Thymus (tissue), 11 donors: ENCODE measurements at regions not wholly inside any gene's neighbourhood (a gene's known extent, or its start where the extent isn't known, plus 50 kb on each side); places are given as distances from the start of the nearest gene placed in this dataset.

Experiments used
- DNase-seq, 9 donors: peaks; one replicate each; pipeline ENCODE4 v3.0.0-alpha.2; 2013; ENCODE audit warnings: low spot score in 9 of 9, low read depth in 6 of 9, missing footprints in 1 of 9
- H3K27ac ChIP-seq, 2 donors: one replicate each; pipeline ENCODE4 v1.5.1; 2013; ENCODE audit warnings: control low read depth in 1 of 2, low read depth in 1 of 2, low read length in 1 of 2, mild to moderate bottlenecking in 1 of 2, moderate library complexity in 1 of 2
- H3K27me3 ChIP-seq, 2 donors: one replicate each; pipeline ENCODE4 v1.5.1; 2013; ENCODE audit warnings: low read length in 1 of 2; ENCODE audit not compliant: control insufficient read depth in 2 of 2, insufficient read depth in 1 of 2
- H3K36me3 ChIP-seq, 2 donors: one replicate each; pipeline ENCODE4 v1.5.1; 2013; ENCODE audit warnings: low read length in 1 of 2, mild to moderate bottlenecking in 1 of 2, moderate library complexity in 1 of 2; ENCODE audit not compliant: control insufficient read depth in 2 of 2, insufficient read depth in 2 of 2
- H3K4me1 ChIP-seq, 2 donors: one replicate each; pipeline ENCODE4 v1.5.1; 2013; ENCODE audit warnings: low read length in 2 of 2; ENCODE audit not compliant: control insufficient read depth in 2 of 2, insufficient read depth in 2 of 2
- H3K4me3 ChIP-seq, 2 donors: one replicate each; pipeline ENCODE4 v1.5.1; 2013; ENCODE audit warnings: low read length in 2 of 2, control low read depth in 1 of 2, mild to moderate bottlenecking in 1 of 2
- H3K9me3 ChIP-seq, 2 donors: one replicate each; pipeline ENCODE4 v1.5.1; 2013; ENCODE audit warnings: low read length in 1 of 2, mild to moderate bottlenecking in 1 of 2; ENCODE audit not compliant: control insufficient read depth in 2 of 2, insufficient read depth in 1 of 2
- WGBS: extraction: QIAGEN DNeasy Blood & Tissue Kit; methylation state at CpG from one replicate; pipeline ENCODE4 v1.1.7; 2013; 5-methylcytosine and 5-hydroxymethylcytosine counted together
- donor health status: healthy.

- H3K4me1 ChIP-seq = no peaks in the 10 kb centered on the region
- no peaks in the 10 kb centered on the region for H3K9me3 ChIP-seq
- no peak overlapping the region for H3K4me3 ChIP-seq
- no peaks in the 10 kb centered on the region for H3K27me3 ChIP-seq
- 95% methylated on average over 2 of the region's 2 CpGs for WGBS
- no peaks in the 10 kb centered on the region for H3K36me3 ChIP-seq
- no peak overlapping the region for H3K27ac ChIP-seq
- no peak for DNase-seq
Measured at GRCh38 chr4:104592183-104592582, 97.5 kb upstream of the CXXC4 start.

- 63% methylated on average over 7 of the region's 7 CpGs for WGBS
- Histone ChIP-seq H3K27me3 (no peaks in the 10 kb centered on the region), H3K4me1 (no peaks in the 10 kb centered on the region), H3K9me3 (no peaks in the 10 kb centered on the region), H3K36me3 (no peaks in the 10 kb centered on the region), H3K27ac (no peak overlapping the region), H3K4me3 (no peak overlapping the region)
- DNase-seq = no peak
Measured at GRCh38 chr4:104593019-104593418, 98.3 kb upstream of the CXXC4 start.

- Histone ChIP-seq H3K36me3 (no peaks in the 10 kb centered on the region), H3K4me3 (no peak overlapping the region), H3K27ac (no peak overlapping the region), H3K9me3 (no peaks in the 10 kb centered on the region), H3K27me3 (no peaks in the 10 kb centered on the region), H3K4me1 (no peaks in the 10 kb centered on the region)
- WGBS = 90% methylated on average over 5 of the region's 5 CpGs
- no peak for DNase-seq
Measured at GRCh38 chr4:104596189-104596588, 101.5 kb upstream of the CXXC4 start.

GRCh38 chr4:104615496-104615895 lies 120.8 kb upstream of the CXXC4 start:
- no peak for DNase-seq
- Histone ChIP-seq H3K4me1 (no peaks in the 10 kb centered on the region), H3K4me3 (no peak overlapping the region), H3K36me3 (no peaks in the 10 kb centered on the region), H3K27me3 (no peaks in the 10 kb centered on the region), H3K27ac (no peak overlapping the region), H3K9me3 (peaks cover 0 to 5% of the 10 kb centered on the region in 2 donors)
- 82% methylated on average over 1 of the region's 1 CpG for WGBS

GRCh38 chr4:104615926-104616325 lies 121.2 kb upstream of the CXXC4 start:
- 84% methylated on average over 2 of the region's 2 CpGs for WGBS

GRCh38 chr4:104616401-104616820 lies 121.7 kb upstream of the CXXC4 start:
- Histone ChIP-seq H3K36me3 (no peaks in the 10 kb centered on the region), H3K4me3 (no peak overlapping the region), H3K4me1 (no peaks in the 10 kb centered on the region), H3K27ac (no peak overlapping the region), H3K9me3 (peaks cover 0 to 8% of the 10 kb centered on the region in 2 donors), H3K27me3 (no peaks in the 10 kb centered on the region)
- no peak for DNase-seq
- WGBS = 78% methylated on average over 6 of the region's 6 CpGs

More at GRCh38 chr4:104615926-104616325, 121.2 kb upstream of the CXXC4 start:
- peaks cover 0 to 5% of the 10 kb centered on the region in 2 donors for H3K9me3 ChIP-seq
- no peaks in the 10 kb centered on the region for H3K36me3 ChIP-seq
- H3K4me3 ChIP-seq = no peak overlapping the region
- H3K27ac ChIP-seq = no peak overlapping the region
- no peak for DNase-seq
- H3K27me3 ChIP-seq = no peaks in the 10 kb centered on the region
- no peaks in the 10 kb centered on the region for H3K4me1 ChIP-seq

- 97% methylated on average over 1 of the region's 1 CpG for WGBS
- no peak for DNase-seq
- Histone ChIP-seq H3K9me3 (peaks cover 0 to 3% of the 10 kb centered on the region in 2 donors), H3K4me3 (no peak overlapping the region), H3K4me1 (no peaks in the 10 kb centered on the region), H3K27me3 (no peaks in the 10 kb centered on the region), H3K27ac (no peak overlapping the region), H3K36me3 (no peaks in the 10 kb centered on the region)
Measured at GRCh38 chr4:104625706-104626105, 131.0 kb upstream of the CXXC4 start.

GRCh38 chr4:104629601-104630000 lies 134.9 kb upstream of the CXXC4 start:
- no peak for DNase-seq
- Histone ChIP-seq H3K4me1 (no peaks in the 10 kb centered on the region), H3K27ac (no peak overlapping the region), H3K36me3 (no peaks in the 10 kb centered on the region), H3K27me3 (no peaks in the 10 kb centered on the region), H3K9me3 (no peaks in the 10 kb centered on the region), H3K4me3 (no peak overlapping the region)
- 91% methylated on average over 1 of the region's 1 CpG for WGBS

GRCh38 chr4:104630272-104630671 lies 135.6 kb upstream of the CXXC4 start:
- WGBS = 97% methylated on average over 1 of the region's 1 CpG
- H3K4me3 ChIP-seq = no peak overlapping the region
- no peaks in the 10 kb centered on the region for H3K36me3 ChIP-seq
- DNase-seq = no peak
- no peak overlapping the region for H3K27ac ChIP-seq
- H3K9me3 ChIP-seq = no peaks in the 10 kb centered on the region
- no peaks in the 10 kb centered on the region for H3K4me1 ChIP-seq
- no peaks in the 10 kb centered on the region for H3K27me3 ChIP-seq

GRCh38 chr4:104631000-104631399 lies 136.3 kb upstream of the CXXC4 start:
- no peak overlapping the region for H3K27ac ChIP-seq
- no peaks in the 10 kb centered on the region for H3K27me3 ChIP-seq

More at GRCh38 chr4:104631000-104631399, 136.3 kb upstream of the CXXC4 start:
- H3K36me3 ChIP-seq = no peaks in the 10 kb centered on the region
- no peak overlapping the region for H3K4me3 ChIP-seq
- no peaks in the 10 kb centered on the region for H3K4me1 ChIP-seq
- no peak for DNase-seq
- no peaks in the 10 kb centered on the region for H3K9me3 ChIP-seq
- 93% methylated on average over 1 of the region's 1 CpG for WGBS
